ENCODE measurements at regions not wholly inside any gene's neighbourhood (a gene's known extent, or its start where the extent isn't known, plus 50 kb on each side); places are given as distances from the start of the nearest gene placed in this dataset.

- no peak for TF ChIP-seq CTCF (IDR thresholded peaks at IDR 0.05; ENCODE audit: low read depth, low read length)
- peak; percentile 84 for TF ChIP-seq MAX (IDR thresholded peaks at IDR 0.05; ENCODE audit: low read depth, low read length)
- peak; percentile 67 for DNase-seq (ENCODE audit: low read depth)
- no peak overlapping the region for H3K4me3 ChIP-seq (ENCODE audit: low read depth, low read length)
Measured at GRCh38 chr12:124109760-124110159, 136.7 kb downstream of the ZNF664 start.

GRCh38 chr12:124110372-124110883, 137.4 kb downstream of the ZNF664 start:
- no peak overlapping the region for H3K4me3 ChIP-seq (ENCODE audit: low read depth, low read length)
- no peak for DNase-seq (ENCODE audit: low read depth)
- TF ChIP-seq CTCF (IDR thresholded peaks at IDR 0.05; ENCODE audit: low read depth, low read length): no peak
- TF ChIP-seq MAX (IDR thresholded peaks at IDR 0.05; ENCODE audit: low read depth, low read length): no peak
- TF ChIP-seq POLR2A (IDR thresholded peaks at IDR 0.05; ENCODE audit: extremely low read depth, insufficient read length): no peak
- no peak for TF ChIP-seq MYC (IDR thresholded peaks at IDR 0.05; ENCODE audit: low read depth, low read length)

GRCh38 chr12:124111006-124111405, 138.0 kb downstream of the ZNF664 start:
- TF ChIP-seq CTCF (IDR thresholded peaks at IDR 0.05; ENCODE audit: low read depth, low read length): no peak
- no peak for TF ChIP-seq MYC (IDR thresholded peaks at IDR 0.05; ENCODE audit: low read depth, low read length)
- TF ChIP-seq MAX (IDR thresholded peaks at IDR 0.05; ENCODE audit: low read depth, low read length): no peak
- no peak for TF ChIP-seq POLR2A (IDR thresholded peaks at IDR 0.05; ENCODE audit: extremely low read depth, insufficient read length)
- DNase-seq (ENCODE audit: low read depth): no peak
- no peak overlapping the region for H3K4me3 ChIP-seq (ENCODE audit: low read depth, low read length)

GRCh38 chr12:124114316-124114715, 141.3 kb downstream of the ZNF664 start:
- TF ChIP-seq MYC (IDR thresholded peaks at IDR 0.05; ENCODE audit: low read depth, low read length) (no peak), CTCF (IDR thresholded peaks at IDR 0.05; ENCODE audit: low read depth, low read length) (no peak), MAX (IDR thresholded peaks at IDR 0.05; ENCODE audit: low read depth, low read length) (no peak), POLR2A (IDR thresholded peaks at IDR 0.05; ENCODE audit: extremely low read depth, insufficient read length) (no peak)

GRCh38 chr12:124115496-124115895, 142.5 kb downstream of the ZNF664 start:
- TF ChIP-seq MYC (IDR thresholded peaks at IDR 0.05; ENCODE audit: low read depth, low read length) (no peak), MAX (IDR thresholded peaks at IDR 0.05; ENCODE audit: low read depth, low read length) (no peak), POLR2A (IDR thresholded peaks at IDR 0.05; ENCODE audit: extremely low read depth, insufficient read length) (no peak), CTCF (IDR thresholded peaks at IDR 0.05; ENCODE audit: low read depth, low read length) (no peak)
- no peak for DNase-seq (ENCODE audit: low read depth)
- H3K4me3 ChIP-seq (ENCODE audit: low read depth, low read length): no peak overlapping the region

More at GRCh38 chr12:124114316-124114715, 141.3 kb downstream of the ZNF664 start:
- H3K4me3 ChIP-seq (ENCODE audit: low read depth, low read length): no peak overlapping the region
- DNase-seq (ENCODE audit: low read depth): no peak
